ENCODE measurements at regions not wholly inside any gene's neighbourhood (a gene's known extent, or its start where the extent isn't known, plus 50 kb on each side); places are given as distances from the start of the nearest gene placed in this dataset.

DNA sequence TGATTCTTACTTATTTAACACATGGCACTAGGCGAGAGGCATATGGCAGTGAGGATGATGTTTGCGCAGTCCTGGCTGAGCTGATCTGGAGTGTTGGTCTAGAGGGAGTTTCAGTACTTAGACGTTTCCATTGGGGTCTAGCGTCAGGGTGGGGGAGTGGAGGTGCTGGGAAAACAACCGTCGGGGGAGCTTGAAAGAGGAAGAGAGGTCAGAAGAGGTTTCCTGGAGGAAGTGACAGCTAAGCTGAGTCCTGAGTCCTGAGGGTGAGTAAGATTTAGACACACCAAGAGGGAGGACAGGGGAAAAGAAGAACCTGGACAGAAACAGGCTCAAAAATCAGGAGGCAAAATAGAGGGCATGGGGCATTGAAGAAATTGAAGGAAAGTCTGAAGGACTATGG is 81.4 kb downstream of the ALOX5AP start:
- Histone ChIP-seq H3K27ac (peak overlapping the region in 6 of 11 experiments; percentile 5 to 43 (median 32); a peak in 9 of 22 replicates), H3K9ac (no peak overlapping the region; a peak in 1 of 22 replicates)
- TF ChIP-seq Cebpa-rat (IDR thresholded peaks at IDR 0.05) = no peak

DNA sequence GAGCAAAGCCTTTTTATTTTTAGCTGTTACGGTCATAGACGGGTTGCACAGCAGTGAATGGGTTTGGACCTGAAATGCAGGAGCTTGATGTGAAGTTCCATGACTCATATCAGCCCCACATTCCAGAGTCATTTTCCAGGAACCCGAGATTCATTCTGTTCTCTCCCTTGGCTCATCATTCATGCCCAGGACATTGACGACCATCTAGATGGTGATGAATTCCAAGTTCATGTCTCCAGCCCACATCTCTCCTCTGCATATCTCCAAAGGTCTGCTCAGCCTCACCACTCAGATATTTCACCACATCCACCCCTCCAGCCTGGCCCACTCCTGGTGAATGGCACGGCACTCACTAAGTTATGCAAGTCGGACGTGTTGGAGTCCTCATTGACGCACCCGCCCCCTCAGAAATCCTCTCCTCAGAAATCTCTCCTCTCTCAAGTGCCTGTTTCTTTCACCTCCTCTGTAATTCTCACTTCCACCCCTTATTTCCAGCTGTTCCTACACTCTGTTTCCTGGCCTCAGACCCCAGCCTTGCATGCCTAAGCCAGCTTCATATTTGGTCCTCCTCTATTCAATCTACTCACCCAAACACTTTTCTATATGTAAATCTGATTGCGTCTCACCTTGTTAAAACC is 83.1 kb downstream of the ALOX5AP start:
- peak overlapping the region in 3 of 11 experiments; percentile 69 to 81 (median 76); a peak in 3 of 22 replicates for H3K4me2 ChIP-seq
- TF ChIP-seq Cebpa-rat (IDR thresholded peaks at IDR 0.05) = no peak
- no peak overlapping the region for H3K4me3 ChIP-seq
- H3K4me1 ChIP-seq = peaks cover 15 to 22% (median 18%) of the 10 kb centered on the region in 10 experiments
- H3K36me3 ChIP-seq = no peaks in the 10 kb centered on the region
- no peak overlapping the region for H3K9ac ChIP-seq
- H3K9me3 ChIP-seq (replicated peaks in 1 of 11) = no peaks in the 10 kb centered on the region
- no peak overlapping the region for H3K27ac ChIP-seq
- no peaks in the 10 kb centered on the region for H3K27me3 ChIP-seq
- H4K20me1 ChIP-seq = no peaks in the 10 kb centered on the region

More for the DNA sequence above, 81.4 kb downstream of the ALOX5AP start:
- no peaks in the 10 kb centered on the region for H3K27me3 ChIP-seq
- H3K9me3 ChIP-seq (replicated peaks in 1 of 11) = no peaks in the 10 kb centered on the region
- no peak overlapping the region for H3K4me3 ChIP-seq
- H4K20me1 ChIP-seq = no peaks in the 10 kb centered on the region
- H3K36me3 ChIP-seq = no peaks in the 10 kb centered on the region
- H3K4me1 ChIP-seq = peaks cover 15 to 22% (median 18%) of the 10 kb centered on the region in 10 experiments
- peak overlapping the region; percentile 62 to 81 (median 70) for H3K4me2 ChIP-seq

DNA sequence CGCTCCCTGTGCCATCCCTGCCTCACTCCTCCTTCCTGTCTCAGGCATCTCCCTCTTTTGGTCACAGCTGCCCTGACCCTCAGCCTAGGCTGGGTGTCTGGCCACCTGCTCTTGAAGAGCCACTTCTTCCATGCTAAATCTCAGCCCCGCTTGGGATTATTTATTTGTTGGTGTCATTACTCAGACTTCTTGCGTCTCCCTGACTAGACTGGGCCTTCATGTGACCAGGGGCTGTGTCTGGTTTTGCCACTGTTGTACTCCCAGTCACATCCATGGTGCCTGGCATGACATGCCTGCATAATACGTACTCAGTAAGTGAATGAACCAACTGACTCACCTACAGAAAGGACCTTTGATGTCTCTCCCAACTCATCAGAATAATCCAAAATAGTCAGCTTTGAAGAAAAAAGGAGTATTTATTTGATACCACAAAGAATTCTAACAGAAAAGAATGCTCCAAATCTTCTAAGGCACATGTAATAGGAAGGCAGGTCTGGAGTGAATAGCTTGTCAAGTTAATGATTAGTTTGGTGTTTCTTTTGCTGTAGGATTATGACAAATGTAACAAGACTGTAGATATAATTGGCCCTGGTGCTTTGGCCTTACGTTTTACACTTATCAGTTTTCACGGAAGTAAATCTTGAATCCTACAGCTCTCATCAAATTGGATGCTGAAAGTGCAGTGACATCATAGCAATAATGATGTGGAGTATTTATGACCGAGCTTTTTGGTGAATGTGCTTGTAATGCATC is 84.0 kb downstream of the ALOX5AP start:
- H3K36me3 ChIP-seq = no peaks in the 10 kb centered on the region
- H3K4me1 ChIP-seq = peaks cover 15 to 22% (median 18%) of the 10 kb centered on the region in 10 experiments
- no peaks in the 10 kb centered on the region for H3K27me3 ChIP-seq
- no peak for TF ChIP-seq Cebpa-rat (IDR thresholded peaks at IDR 0.05)
- H4K20me1 ChIP-seq = no peaks in the 10 kb centered on the region
- no peak overlapping the region for H3K4me2 ChIP-seq
- no peak overlapping the region for H3K9ac ChIP-seq
- no peaks in the 10 kb centered on the region for H3K9me3 ChIP-seq (replicated peaks in 1 of 11)
- H3K4me3 ChIP-seq = no peak overlapping the region
- no peak overlapping the region for H3K27ac ChIP-seq

DNA sequence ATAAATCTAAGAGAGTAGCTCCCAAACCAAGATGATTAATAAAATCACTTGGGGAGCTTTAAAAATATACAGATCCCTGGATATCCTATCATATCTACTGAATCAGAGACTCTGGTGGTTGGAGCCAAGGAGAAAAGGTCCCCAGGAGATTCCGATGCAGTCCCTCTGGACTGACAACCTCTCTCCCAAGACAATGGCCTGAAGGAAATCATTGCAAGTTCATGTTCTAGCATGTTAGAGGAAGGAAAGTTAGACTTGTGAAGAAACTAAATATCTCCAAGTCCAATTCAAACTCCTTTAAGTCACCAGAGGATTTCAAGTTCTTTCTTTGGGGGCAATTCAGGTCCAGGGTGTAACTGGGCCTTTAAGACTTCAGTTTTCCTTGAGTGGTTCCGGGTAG is 84.7 kb upstream of the MEDAG start:
- no peak overlapping the region for H3K9ac ChIP-seq
- no peaks in the 10 kb centered on the region for H3K36me3 ChIP-seq
- H3K4me1 ChIP-seq = peaks cover 13 to 19% (median 16%) of the 10 kb centered on the region in 10 experiments
- H3K4me3 ChIP-seq = no peak overlapping the region
- H3K4me2 ChIP-seq = no peak overlapping the region
- no peaks in the 10 kb centered on the region for H4K20me1 ChIP-seq
- 0 out of 22 replicates have a peak, but pooled peaks cover 0 to 3% (median 0%) of the 10 kb centered on the region in 11 experiments for H3K9me3 ChIP-seq (replicated peaks in 1 of 11)
- H3K27ac ChIP-seq = no peak overlapping the region
- no peaks in the 10 kb centered on the region for H3K27me3 ChIP-seq
- no peak for TF ChIP-seq Cebpa-rat (IDR thresholded peaks at IDR 0.05)

DNA sequence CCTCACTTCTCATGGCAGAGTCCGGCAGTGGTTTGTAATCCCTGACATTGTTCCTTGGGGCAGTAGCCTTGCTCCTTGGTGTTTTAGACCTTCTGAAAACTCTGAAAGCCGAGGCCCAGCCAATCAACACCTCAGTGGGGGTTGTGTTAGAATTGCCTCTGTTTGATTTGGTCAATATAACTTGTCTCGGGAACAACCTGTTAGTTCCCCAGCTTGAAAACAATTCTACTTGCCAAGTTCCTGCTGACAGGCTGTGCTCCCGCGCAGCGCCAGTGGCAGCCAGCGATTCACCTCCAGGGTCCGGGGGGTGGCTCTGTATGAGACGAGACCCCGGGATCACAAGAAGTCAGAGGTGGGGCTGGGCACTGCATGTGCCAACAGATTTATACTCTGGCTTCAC is 81.4 kb upstream of the MEDAG start:
- Histone ChIP-seq H3K27ac (no peak overlapping the region), H3K4me3 (no peak overlapping the region), H3K9me3 (replicated peaks in 1 of 11) (peaks cover 0 to 15% (median 7%) of the 10 kb centered on the region in 11 experiments; a peak in 11 of 22 replicates), H3K36me3 (no peaks in the 10 kb centered on the region), H4K20me1 (no peaks in the 10 kb centered on the region), H3K9ac (no peak overlapping the region), H3K4me2 (no peak overlapping the region), H3K4me1 (peaks cover 13 to 19% (median 16%) of the 10 kb centered on the region in 10 experiments), H3K27me3 (0 out of 22 replicates have a peak, but pooled peaks cover 0 to under 1% (median 0%) of the 10 kb centered on the region in 11 experiments)
- TF ChIP-seq Cebpa-rat (IDR thresholded peaks at IDR 0.05) = no peak

DNA sequence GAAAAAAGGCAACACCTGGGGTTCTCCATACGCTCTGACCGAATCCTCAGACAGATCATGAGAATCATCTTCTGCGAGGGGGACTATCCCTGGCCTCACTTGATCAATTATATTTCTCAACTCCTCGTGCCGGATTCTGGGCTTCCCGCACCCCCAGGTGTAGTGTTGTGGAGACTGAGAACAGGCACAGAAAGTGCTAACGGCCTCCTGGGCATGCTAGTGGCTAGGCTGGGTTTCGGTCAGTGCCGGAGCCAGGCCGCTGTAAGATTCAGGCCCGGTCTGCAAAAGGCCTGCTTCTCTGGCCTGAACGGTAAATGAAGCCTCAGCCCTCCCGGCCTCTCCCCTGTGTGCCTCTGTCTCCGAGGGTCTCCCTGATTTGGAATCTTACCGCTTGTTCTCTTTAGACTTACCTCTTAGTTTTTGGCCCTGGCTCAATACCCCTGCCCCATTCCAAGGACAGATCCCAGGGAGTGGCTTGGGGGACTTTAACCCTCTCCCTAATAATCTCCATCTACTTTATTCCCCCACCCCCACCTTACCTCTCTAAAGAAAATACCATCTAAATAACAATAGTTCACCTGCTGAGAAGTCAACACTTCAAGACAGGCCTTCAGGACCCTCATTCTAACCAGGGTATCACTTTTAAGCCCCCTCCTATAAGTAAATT is 79.0 kb upstream of the MEDAG start:
- no peaks in the 10 kb centered on the region for H4K20me1 ChIP-seq
- H3K4me1 ChIP-seq = peaks cover 15 to 23% (median 19%) of the 10 kb centered on the region in 10 experiments
- 0 out of 22 replicates have a peak, but pooled peaks cover 0 to 8% (median 0%) of the 10 kb centered on the region in 11 experiments for H3K27me3 ChIP-seq
- no peak overlapping the region for H3K4me2 ChIP-seq
- TF ChIP-seq Cebpa-rat (IDR thresholded peaks at IDR 0.05) = no peak
- H3K9me3 ChIP-seq (replicated peaks in 1 of 11) = peaks cover 0 to 15% (median 7%) of the 10 kb centered on the region in 11 experiments; a peak in 11 of 22 replicates
- no peak overlapping the region for H3K4me3 ChIP-seq
- H3K9ac ChIP-seq = no peak overlapping the region
- H3K36me3 ChIP-seq = no peaks in the 10 kb centered on the region
- no peak overlapping the region for H3K27ac ChIP-seq

DNA sequence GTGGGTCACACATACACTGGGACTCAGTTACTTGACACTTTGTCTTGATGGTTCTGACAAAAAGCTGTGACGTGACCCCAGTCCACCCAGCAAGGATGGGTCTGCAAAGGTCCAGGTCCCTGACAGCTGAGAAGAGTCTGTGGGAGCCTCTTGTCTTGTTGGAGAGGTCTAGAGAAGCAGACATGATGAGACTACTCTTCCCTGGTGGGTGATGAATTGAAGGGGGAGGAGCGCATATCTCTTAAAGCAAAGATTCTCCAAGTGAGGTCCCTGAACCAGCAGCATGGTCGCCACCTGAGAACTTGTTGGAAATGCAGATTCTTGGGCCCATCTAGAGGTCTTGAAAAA is 78.5 kb upstream of the MEDAG start:
- no peaks in the 10 kb centered on the region for H4K20me1 ChIP-seq
- no peak overlapping the region for H3K27ac ChIP-seq
- H3K36me3 ChIP-seq = no peaks in the 10 kb centered on the region
- TF ChIP-seq Cebpa-rat (IDR thresholded peaks at IDR 0.05) = no peak
- H3K9ac ChIP-seq = no peak overlapping the region
- peaks cover 15 to 23% (median 19%) of the 10 kb centered on the region in 10 experiments for H3K4me1 ChIP-seq
- H3K4me2 ChIP-seq = no peak overlapping the region
- H3K27me3 ChIP-seq = 0 out of 22 replicates have a peak, but pooled peaks cover 0 to 8% (median 0%) of the 10 kb centered on the region in 11 experiments
- H3K9me3 ChIP-seq (replicated peaks in 1 of 11) = peaks cover 0 to 15% (median 7%) of the 10 kb centered on the region in 11 experiments; a peak in 11 of 22 replicates
- H3K4me3 ChIP-seq = no peak overlapping the region

DNA sequence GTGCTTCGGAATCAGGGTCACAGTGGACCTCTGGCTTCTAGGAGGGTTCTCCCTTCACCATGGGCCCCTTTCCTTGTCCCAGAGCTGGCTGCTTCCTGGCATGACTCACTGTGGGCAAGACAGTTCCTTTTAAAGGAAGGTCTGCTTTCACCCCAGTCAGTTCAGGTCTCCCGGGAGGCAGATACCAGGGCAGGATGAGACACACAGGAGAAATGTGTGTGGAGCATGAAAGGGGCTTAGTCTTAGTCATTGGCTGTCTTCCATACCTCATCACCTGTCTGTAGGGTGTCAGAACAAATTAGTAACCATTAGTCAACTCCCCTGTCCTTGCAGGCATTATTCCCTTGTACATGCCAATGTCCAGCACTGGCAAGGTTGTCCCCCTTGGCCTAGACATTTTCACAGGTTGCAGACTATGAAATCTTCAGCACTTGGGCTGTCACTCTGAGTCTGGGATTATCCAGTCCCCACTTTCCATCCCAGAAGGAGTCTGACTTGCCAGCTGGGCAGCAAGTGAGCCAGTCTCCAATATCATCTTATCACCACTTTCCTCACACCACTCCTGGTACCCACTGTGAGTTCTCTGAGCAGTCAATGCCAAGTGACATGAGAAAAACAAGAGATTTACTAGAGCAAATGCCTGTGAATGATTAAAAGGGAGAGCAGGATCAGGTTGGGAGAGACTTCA is 76.8 kb upstream of the MEDAG start:
- peak overlapping the region in 1 of 11 experiments; percentile 23; a peak in 1 of 22 replicates for H3K27ac ChIP-seq

More for the DNA sequence above, 76.8 kb upstream of the MEDAG start:
- H3K36me3 ChIP-seq = no peaks in the 10 kb centered on the region
- H3K4me2 ChIP-seq = peak overlapping the region; percentile 25 to 82 (median 60)
- H3K4me3 ChIP-seq = no peak overlapping the region
- peaks cover 0 to 15% (median 7%) of the 10 kb centered on the region in 11 experiments; a peak in 11 of 22 replicates for H3K9me3 ChIP-seq (replicated peaks in 1 of 11)
- no peaks in the 10 kb centered on the region for H4K20me1 ChIP-seq
- TF ChIP-seq Cebpa-rat (IDR thresholded peaks at IDR 0.05) = no peak
- peaks cover 15 to 23% (median 19%) of the 10 kb centered on the region in 10 experiments for H3K4me1 ChIP-seq
- H3K9ac ChIP-seq = no peak overlapping the region
- H3K27me3 ChIP-seq = peaks cover 0 to 8% (median 0%) of the 10 kb centered on the region in 11 experiments; a peak in 1 of 22 replicates
